HCT116 (cell line): ENCODE measurements at regions not wholly inside any gene's neighbourhood (a gene's known extent, or its start where the extent isn't known, plus 50 kb on each side); places are given as distances from the start of the nearest gene placed in this dataset.
"Not testable (repeated sequence)": the region's sequence is repeated elsewhere in the genome, so short reads cannot be mapped to it uniquely, and the experiment has no call there.

Source experiments
- ATAC-seq: fragments of 200-7000 bp; cut with Tn5 transposase; 2 replicates; pipeline ENCODE4 v1.9.1; 2020; ENCODE audit warnings: mild to moderate bottlenecking, moderate library complexity
- BruUV-seq: library from RNA; stranded (reverse); fragments of 400-500 nt; replicated peaks from 2 replicates; lab custom pipeline; 2021; lab: Mats Ljungman, UMichigan
- CTCF ChIA-PET: fragments of 300-600 bp; sonication (Branson Sonifier 250); formaldehyde crosslinking; loops from one replicate; lab custom pipeline; 2021; ENCODE audit warnings: antibody characterized with exemption; lab: Charles Lee
- POLR2A ChIA-PET: fragments of 300-600, 350-600 bp; sonication (Branson Sonifier 250); formaldehyde crosslinking; loops from one replicate; lab custom pipeline; 2021; ENCODE audit warnings: antibody characterized with exemption; lab: Charles Lee
- RAD21 ChIA-PET, 2 experiments: fragments of 300-600 bp; sonication (Branson Sonifier 250); formaldehyde crosslinking; loops; one replicate each; lab custom pipeline; 2023; ENCODE audit warnings: low total read pairs in 2 of 2; ENCODE audit not compliant: uncharacterized antibody in 2 of 2, unreplicated experiment in 2 of 2, low non-redundant PET in 1 of 2; lab: Charles Lee
- DNase-seq: peaks from one replicate; pipeline ENCODE4 v3.0.0-alpha.2; 2010; ENCODE audit warnings: low read depth, low spot score
- H2AFZ ChIP-seq: fragments of 200-600 bp; shearing (Covaris generic), sonication (generic); 2 replicates; pipeline ENCODE4 v1.6.1; 2017; ENCODE audit warnings: low read depth, mixed run types, mixed read lengths, antibody characterized with exemption, low read length; ENCODE audit not compliant: poor library complexity, severe bottlenecking
- H3K27ac ChIP-seq: 2 replicates; pipeline ENCODE4 v1.5.1; 2012; ENCODE audit warnings: low read depth, low read length
- H3K27me3 ChIP-seq: fragments of 200-600 bp; sonication (generic); 2 replicates; pipeline ENCODE4 v1.6.1; 2016; ENCODE audit warnings: mixed run types, low read length, mixed read lengths; ENCODE audit not compliant: insufficient read depth
- H3K36me3 ChIP-seq, 2 experiments: fragments of 200-500 bp in 1 of 2; fragments of 200-600 bp in 1 of 2; sonication (Bioruptor generic) in 1 of 2; sonication (generic) in 1 of 2; 2 replicates each; pipeline versions ENCODE4 v1.5.1 to v1.6.1; 2014 to 2016; ENCODE audit warnings: low read length in 2 of 2, inconsistent platforms in 1 of 2, mixed read lengths in 1 of 2, mixed run types in 1 of 2; ENCODE audit not compliant: insufficient read depth in 2 of 2, control insufficient read depth in 1 of 2
- H3K4me1 ChIP-seq, 2 experiments: fragments of 200-600 bp in 1 of 2; sonication (generic) in 1 of 2; 2 replicates each; pipeline versions ENCODE4 v1.5.1 to v1.6.1; 2012 to 2017; ENCODE audit warnings: low read length in 2 of 2, inconsistent platforms in 1 of 2, mild to moderate bottlenecking in 1 of 2, mixed read lengths in 1 of 2, mixed run types in 1 of 2, moderate library complexity in 1 of 2; ENCODE audit not compliant: insufficient read depth in 2 of 2, control insufficient read depth in 1 of 2
- H3K4me2 ChIP-seq: fragments of 200-600 bp; sonication (generic); 2 replicates; pipeline ENCODE4 v1.6.1; 2017; ENCODE audit warnings: mixed run types, low read length, mixed read lengths
- H3K4me3 ChIP-seq, 2 experiments: fragments of 200-600 bp in 1 of 2; sonication (generic) in 1 of 2; replicated peaks in 1 of 2; 2 replicates each; pipeline ENCODE4 v1.5.1; 2011 to 2016; ENCODE audit warnings: low read length in 2 of 2, control low read depth in 1 of 2, low read depth in 1 of 2, mild to moderate bottlenecking in 1 of 2, mixed read lengths in 1 of 2, mixed run types in 1 of 2
- H3K79me2 ChIP-seq: fragments of 200-600 bp; sonication (generic); 2 replicates; pipeline ENCODE4 v1.6.1; 2017; ENCODE audit warnings: mild to moderate bottlenecking, mixed run types, low read length, moderate library complexity, mixed read lengths; ENCODE audit not compliant: insufficient read depth
- H3K9ac ChIP-seq: fragments of 200-600 bp; sonication (generic); 2 replicates; pipeline ENCODE4 v1.6.1; 2016; ENCODE audit warnings: low read length, mixed read lengths
- H3K9me2 ChIP-seq: fragments of 200-600 bp; sonication (generic), shearing (Covaris generic); 2 replicates; pipeline ENCODE4 v1.6.1; 2017; ENCODE audit warnings: mixed run types, mild to moderate bottlenecking, moderate library complexity; ENCODE audit not compliant: insufficient read depth
- H3K9me3 ChIP-seq, 2 experiments: fragments of 200-500 bp in 1 of 2; fragments of 200-600 bp in 1 of 2; sonication (Bioruptor generic) in 1 of 2; sonication (generic) in 1 of 2; 2 replicates each; pipeline ENCODE4 v1.6.1; 2014 to 2017; ENCODE audit warnings: low read length in 2 of 2, mixed read lengths in 2 of 2, inconsistent platforms in 1 of 2, low read depth in 1 of 2, mild to moderate bottlenecking in 1 of 2, mixed run types in 1 of 2, moderate library complexity in 1 of 2; ENCODE audit not compliant: control insufficient read depth in 1 of 2, insufficient read depth in 1 of 2
- H4K20me1 ChIP-seq: fragments of 200-600 bp; sonication (generic), shearing (Covaris generic); 2 replicates; pipeline ENCODE4 v1.6.1; 2017; ENCODE audit warnings: mixed run types, mild to moderate bottlenecking, moderate library complexity; ENCODE audit not compliant: insufficient read depth
- CEBPB ChIP-seq: IDR thresholded peaks from 2 replicates; pipeline ENCODE4 v1.6.1; 2012; ENCODE audit warnings: low read depth
- EGR1 ChIP-seq: IDR thresholded peaks from 2 replicates; pipeline ENCODE4 v1.6.1; 2012; ENCODE audit warnings: low read depth
- EZH2 ChIP-seq: fragments of 200-600 bp; sonication (generic); IDR thresholded peaks from 2 replicates; pipeline ENCODE4 v1.6.1; 2017; ENCODE audit warnings: antibody characterized with exemption, mixed run types
- FOSL1 ChIP-seq: IDR thresholded peaks from 2 replicates; pipeline ENCODE4 v1.6.1; 2012; ENCODE audit warnings: low read depth
- JUND ChIP-seq: IDR thresholded peaks from 2 replicates; pipeline ENCODE4 v1.6.1; 2012
- POLR2AphosphoS5 ChIP-seq: IDR thresholded peaks from 2 replicates; pipeline ENCODE4 v1.6.1; 2011; ENCODE audit warnings: mild to moderate bottlenecking, low read depth, low read length, moderate library complexity
- REST ChIP-seq: IDR thresholded peaks from 2 replicates; pipeline ENCODE4 v1.6.1; 2012; ENCODE audit warnings: low read depth
- SP1 ChIP-seq: IDR thresholded peaks from 2 replicates; pipeline ENCODE4 v1.6.1; 2012; ENCODE audit warnings: low read depth
- ZBTB33 ChIP-seq: IDR thresholded peaks from 2 replicates; pipeline ENCODE4 v1.6.1; 2011; ENCODE audit warnings: mild to moderate bottlenecking, low read length, moderate library complexity; ENCODE audit not compliant: insufficient replicate concordance; ENCODE audit errors: extremely low read depth
- intact Hi-C: fragments of 100-400 bp; cut with micrococcal nuclease; formaldehyde crosslinking; loops from 2 replicates; pipeline ENCODE4 v1.10.0; 2022

- no peak for ATAC-seq
- Histone ChIP-seq H3K27ac (no peak overlapping the region), H2AFZ (no peak overlapping the region), H3K9me2 (no peaks in the 10 kb centered on the region), H3K36me3 (no peaks in the 10 kb centered on the region), H3K4me2 (no peak overlapping the region), H4K20me1 (no peaks in the 10 kb centered on the region), H3K9ac (no peak overlapping the region), H3K79me2 (no peaks in the 10 kb centered on the region), H3K4me1 (no peaks in the 10 kb centered on the region), H3K9me3 (no peaks in the 10 kb centered on the region), H3K4me3 (no peak overlapping the region), H3K27me3 (no peaks in the 10 kb centered on the region)
- ChIA-PET CTCF (no interaction called here), RAD21 (no interaction called here), POLR2A (no interaction called here)
- no TSS peak for BruUV-seq
- no peak for DNase-seq
- intact Hi-C loops: no loop called here
- TF ChIP-seq ZBTB33 (no peak), REST (no peak), POLR2AphosphoS5 (no peak), JUND (no peak), EZH2 (no peak), FOSL1 (no peak), SP1 (no peak), EGR1 (no peak), CEBPB (no peak)
Observed at GRCh38 chrX:135652602-135653001, 60.8 kb upstream of the CT45A1 start.

DNA sequence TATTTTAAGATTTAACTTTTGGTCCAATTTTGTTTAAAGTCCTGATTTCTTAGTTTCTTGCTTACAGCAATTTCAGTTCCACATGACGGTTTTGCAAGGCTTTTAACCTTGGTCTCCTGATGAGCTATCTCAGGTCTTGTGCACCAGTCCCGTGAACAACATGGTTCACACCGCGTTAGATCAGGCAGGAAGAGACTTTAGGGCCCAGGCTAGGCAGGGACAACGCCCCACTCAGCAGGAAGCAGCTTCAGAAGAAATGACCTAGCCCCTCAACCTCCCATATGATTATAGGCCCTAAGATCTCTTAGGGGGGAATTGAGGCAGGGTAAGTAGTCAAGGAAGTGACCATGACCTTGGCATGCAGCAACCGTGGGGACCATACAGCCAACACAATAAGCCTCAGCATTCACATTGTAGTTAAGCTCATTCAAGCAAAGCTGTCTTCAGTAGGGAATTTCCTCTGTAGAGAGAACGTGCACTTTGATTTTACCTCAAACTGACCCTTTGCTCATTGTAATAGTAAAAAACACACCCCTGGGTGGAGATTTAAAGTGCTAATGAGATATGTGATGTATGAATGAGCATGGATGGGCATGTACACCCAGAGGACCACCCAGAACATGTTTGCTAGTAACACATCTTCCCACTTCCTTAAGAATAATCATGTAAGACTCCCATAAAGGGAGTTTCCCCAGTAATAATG, 55.3 kb upstream of the CT45A1 start:
- H4K20me1 ChIP-seq, POLR2A ChIA-PET, ATAC-seq, BruUV-seq, intact Hi-C loops, H2AFZ ChIP-seq, H3K4me2 ChIP-seq, H3K9me2 ChIP-seq, H3K36me3 ChIP-seq, H3K9me3 ChIP-seq, H3K9ac ChIP-seq, H3K4me1 ChIP-seq, H3K27me3 ChIP-seq, H3K27ac ChIP-seq, H3K79me2 ChIP-seq, RAD21 ChIA-PET, DNase-seq, CTCF ChIA-PET, H3K4me3 ChIP-seq: not testable (repeated sequence)
